ENCODE measurements at regions not wholly inside any gene's neighbourhood (a gene's known extent, or its start where the extent isn't known, plus 50 kb on each side); places are given as distances from the start of the nearest gene placed in this dataset.

DNA sequence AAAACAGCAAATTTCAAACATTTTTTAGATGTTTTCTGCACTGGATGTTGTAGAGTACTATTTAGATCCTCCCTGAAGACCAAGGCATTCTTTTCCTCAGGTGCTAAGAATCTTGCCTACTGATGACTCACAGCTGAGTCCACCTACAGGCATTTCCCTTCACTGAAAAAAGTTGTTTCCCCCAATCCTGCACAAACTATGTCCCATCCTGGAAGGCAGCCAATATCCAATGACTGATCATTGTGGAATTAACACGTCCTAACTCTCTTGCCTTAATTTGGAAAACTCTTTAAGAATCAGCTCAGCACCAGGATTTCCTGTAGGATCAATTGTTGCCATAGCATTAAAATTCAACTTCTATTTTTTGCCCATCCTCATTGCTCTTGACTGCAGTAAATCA lies 268.4 kb upstream of the IRAK1BP1 start:
- TF ChIP-seq CTCF (IDR thresholded peaks at IDR 0.05): no peak
- H3K36me3 ChIP-seq: no peaks in the 10 kb centered on the region
- DNase-seq (no peak), ATAC-seq (peak; percentile 47)
- H3K4me1 ChIP-seq: no peaks in the 10 kb centered on the region
- H3K9me3 ChIP-seq: no peaks in the 10 kb centered on the region
- no peak overlapping the region for H3K4me3 ChIP-seq
- no peak overlapping the region for H3K27ac ChIP-seq
- intact Hi-C loops (cut with DNase I): no loop called here
- no peaks in the 10 kb centered on the region for H3K27me3 ChIP-seq

- TF ChIP-seq CTCF (IDR thresholded peaks at IDR 0.05): no peak
- DNase-seq: no peak
- Histone ChIP-seq H3K27ac (no peak overlapping the region), H3K36me3 (no peaks in the 10 kb centered on the region), H3K27me3 (no peaks in the 10 kb centered on the region), H3K9me3 (no peaks in the 10 kb centered on the region), H3K4me1 (no peaks in the 10 kb centered on the region), H3K4me3 (no peak overlapping the region)
- ATAC-seq: no peak
- intact Hi-C loops (cut with DNase I): no loop called here
Measured at GRCh38 chr6:78599526-78599925, 267.8 kb upstream of the IRAK1BP1 start.

DNA sequence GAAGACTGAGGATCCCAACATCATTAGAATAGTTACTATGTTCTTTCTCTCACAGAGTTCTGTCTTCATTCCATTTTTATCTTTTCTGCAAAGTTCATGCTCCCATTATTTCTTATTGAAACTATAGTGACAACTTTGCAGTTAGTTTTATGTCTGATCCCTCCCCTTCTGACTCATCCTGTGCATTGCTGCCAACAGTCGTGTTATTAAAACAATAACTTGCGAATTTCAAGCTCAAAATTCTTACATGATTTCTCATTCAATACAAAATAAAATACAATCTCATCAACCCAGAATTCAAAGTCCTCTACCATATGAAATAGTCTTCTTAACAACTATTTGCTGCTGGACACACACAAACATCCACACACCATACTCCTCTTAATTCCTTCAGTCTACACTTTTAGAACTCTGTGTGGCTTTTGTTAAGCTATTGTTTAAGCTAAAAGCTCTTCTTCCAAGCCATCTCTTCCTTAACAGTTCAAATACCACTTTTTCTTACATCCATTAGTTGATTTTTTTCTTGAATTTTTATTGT lies 261.4 kb upstream of the IRAK1BP1 start:
- TF ChIP-seq CTCF (IDR thresholded peaks at IDR 0.05): no peak
- no peak for DNase-seq
- H3K4me3 ChIP-seq: no peak overlapping the region
- H3K36me3 ChIP-seq: no peaks in the 10 kb centered on the region
- intact Hi-C loops (cut with DNase I): no loop called here
- H3K27ac ChIP-seq: no peak overlapping the region
- no peaks in the 10 kb centered on the region for H3K9me3 ChIP-seq
- no peak for ATAC-seq
- H3K4me1 ChIP-seq: no peaks in the 10 kb centered on the region
- H3K27me3 ChIP-seq: no peaks in the 10 kb centered on the region

DNA sequence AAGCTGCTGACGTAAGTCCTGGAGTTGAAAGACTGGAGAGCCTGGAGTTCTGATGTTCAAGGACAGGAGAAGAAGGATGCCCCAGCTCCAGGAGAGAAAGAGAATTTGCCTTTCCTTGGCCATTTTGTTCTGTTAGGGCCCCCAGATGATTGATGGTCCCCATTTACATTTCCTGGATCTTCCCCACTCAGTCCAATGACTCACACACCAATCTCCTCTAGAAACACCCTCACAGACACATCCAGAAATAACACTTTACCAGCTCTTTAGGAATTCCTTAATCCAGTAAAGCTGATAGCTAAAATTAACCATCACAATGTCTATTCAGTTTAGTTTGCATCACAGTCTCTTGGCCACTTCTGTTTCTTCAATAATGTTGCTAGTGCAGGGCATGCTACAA lies 260.2 kb upstream of the IRAK1BP1 start:
- H3K27ac ChIP-seq: no peak overlapping the region
- DNase-seq: no peak
- no peak for TF ChIP-seq CTCF (IDR thresholded peaks at IDR 0.05)
- no peak for ATAC-seq
- no peaks in the 10 kb centered on the region for H3K27me3 ChIP-seq
- H3K4me1 ChIP-seq: no peaks in the 10 kb centered on the region
- no peaks in the 10 kb centered on the region for H3K9me3 ChIP-seq
- intact Hi-C loops (cut with DNase I): no loop called here
- no peak overlapping the region for H3K4me3 ChIP-seq
- no peaks in the 10 kb centered on the region for H3K36me3 ChIP-seq

DNA sequence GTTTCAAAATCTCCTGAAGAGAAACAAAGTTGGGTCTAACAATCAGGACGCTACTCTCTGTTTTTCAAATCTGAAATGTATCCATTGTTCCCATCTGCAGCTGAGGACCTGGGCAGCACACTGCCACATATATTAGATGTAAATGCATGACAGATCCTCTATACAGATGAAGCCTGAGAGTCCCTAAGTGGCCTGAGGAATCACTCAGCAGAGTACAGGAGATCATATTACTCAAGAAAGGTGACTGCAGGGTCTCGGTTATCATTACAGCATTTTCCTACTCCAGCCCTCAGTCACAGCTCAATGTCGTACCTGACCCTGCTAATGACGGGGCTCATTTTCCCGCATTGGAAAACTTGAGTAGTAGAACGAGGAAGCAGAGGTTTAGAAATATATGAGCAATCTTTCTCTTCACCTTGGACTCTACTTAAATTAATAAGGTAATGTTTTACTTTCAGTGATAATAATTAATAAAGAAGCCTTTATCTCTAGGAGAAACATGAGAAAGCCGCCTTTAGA lies 256.2 kb upstream of the IRAK1BP1 start:
- Histone ChIP-seq H3K4me1 (no peaks in the 10 kb centered on the region), H3K27me3 (no peaks in the 10 kb centered on the region), H3K9me3 (no peaks in the 10 kb centered on the region), H3K4me3 (no peak overlapping the region), H3K27ac (no peak overlapping the region), H3K36me3 (no peaks in the 10 kb centered on the region)
- DNase-seq: no peak
- intact Hi-C loops (cut with DNase I): no loop called here
- no peak for TF ChIP-seq CTCF (IDR thresholded peaks at IDR 0.05)
- no peak for ATAC-seq

Data from left lung (tissue), 4 donors.